Left colon (tissue), 2 donors: ENCODE measurements at regions not wholly inside any gene's neighbourhood (a gene's known extent, or its start where the extent isn't known, plus 50 kb on each side); places are given as distances from the start of the nearest gene placed in this dataset.

ENCODE experiments used
- ATAC-seq: fragments of 200-7000 bp; cut with Tn5 transposase; one replicate; pipeline ENCODE4 v1.9.1; 2020; ENCODE audit warnings: mild to moderate bottlenecking, moderate library complexity
- DNase-seq, 2 donors: peaks; one replicate each; pipeline ENCODE4 v3.0.0-alpha.2; 2020
- intact Hi-C, 2 donors: fragments of 100-400 bp; cut with DNase I in 1 of 2; cut with micrococcal nuclease in 1 of 2; formaldehyde crosslinking; loops; one replicate each; pipeline versions ENCODE4 v1.11.2 to v1.14.0; 2022; cut with DNase I, micrococcal nuclease
- donor health status: DM: no; HTN: no; CAD: no.
- donor health status: DM: yes; HTN: yes; CAD: no.

- intact Hi-C loops: no loop called here
- no peak for DNase-seq
- ATAC-seq: no peak
Observed at GRCh38 chr11:115963156-115963555, 458.9 kb upstream of the CADM1 start.

- ATAC-seq: no peak
- DNase-seq: no peak
- intact Hi-C loops: no loop called here
Observed at GRCh38 chr11:115961159-115962003, 457.2 kb upstream of the CADM1 start.

- DNase-seq (no peak), ATAC-seq (no peak)
- intact Hi-C loops: no loop called here
Observed at GRCh38 chr11:115959081-115959486, 454.9 kb upstream of the CADM1 start.

- ATAC-seq (no peak), DNase-seq (no peak)
- intact Hi-C loops: no loop called here
Observed at GRCh38 chr11:115958089-115959000, 454.1 kb upstream of the CADM1 start.

- ATAC-seq (no peak), DNase-seq (no peak)
- intact Hi-C loops: no loop called here
Observed at GRCh38 chr11:115955803-115956202, 451.6 kb upstream of the CADM1 start.

- intact Hi-C loops: no loop called here
- DNase-seq: no peak
- ATAC-seq: no peak
Observed at GRCh38 chr11:115950660-115951059, 446.4 kb upstream of the CADM1 start.

GRCh38 chr11:115944596-115944995 lies 440.4 kb upstream of the CADM1 start:
- DNase-seq (no peak), ATAC-seq (no peak)
- intact Hi-C loops: no loop called here

- no peak for ATAC-seq
- intact Hi-C loops: no loop called here
- no peak for DNase-seq
Observed at GRCh38 chr11:115942011-115942410, 437.8 kb upstream of the CADM1 start.

GRCh38 chr11:115941481-115941993 lies 437.3 kb upstream of the CADM1 start:
- intact Hi-C loops: no loop called here
- no peak for ATAC-seq
- no peak for DNase-seq

- DNase-seq (no peak), ATAC-seq (no peak)
- intact Hi-C loops: no loop called here
Observed at GRCh38 chr11:115941044-115941443, 436.8 kb upstream of the CADM1 start.

- ATAC-seq (no peak), DNase-seq (no peak)
- intact Hi-C loops: no loop called here
Observed at GRCh38 chr11:115939731-115940421, 435.7 kb upstream of the CADM1 start.

- ATAC-seq: no peak
- DNase-seq: no peak
- intact Hi-C loops: no loop called here
Observed at GRCh38 chr11:115939104-115939730, 435.0 kb upstream of the CADM1 start.

GRCh38 chr11:115933564-115933963 lies 429.3 kb upstream of the CADM1 start:
- DNase-seq (no peak), ATAC-seq (no peak)
- intact Hi-C loops: no loop called here

- intact Hi-C loops: no loop called here
- DNase-seq (no peak), ATAC-seq (no peak)
Observed at GRCh38 chr11:115931548-115932083, 427.4 kb upstream of the CADM1 start.

- intact Hi-C loops: no loop called here
- no peak for DNase-seq
- ATAC-seq: no peak
Observed at GRCh38 chr11:115930886-115931547, 426.8 kb upstream of the CADM1 start.

- intact Hi-C loops: no loop called here
- DNase-seq: no peak
- no peak for ATAC-seq
Observed at GRCh38 chr11:115930291-115930690, 426.1 kb upstream of the CADM1 start.

- intact Hi-C loops: no loop called here
- ATAC-seq: no peak
- no peak for DNase-seq
Observed at GRCh38 chr11:115929618-115930129, 425.5 kb upstream of the CADM1 start.

- intact Hi-C loops: no loop called here
- no peak for DNase-seq
Observed at GRCh38 chr11:115928811-115929210, 424.6 kb upstream of the CADM1 start.

More at GRCh38 chr11:115928811-115929210, 424.6 kb upstream of the CADM1 start:
- no peak for ATAC-seq
